Activated CD8-positive, alpha-beta T cell treated with anti-CD3 and anti-CD28 coated beads for 36 hours (primary cell): ENCODE measurements at regions not wholly inside any gene's neighbourhood (a gene's known extent, or its start where the extent isn't known, plus 50 kb on each side); places are given as distances from the start of the nearest gene placed in this dataset.

Experiments used
- ATAC-seq: fragments of 200-7000 bp; cut with Tn5 transposase; one replicate; pipeline ENCODE4 v1.10.0; 2021; ENCODE audit warnings: mild to moderate bottlenecking, moderate library complexity
- CTCF ChIA-PET: fragments of 350-600 bp; sonication (Branson Sonifier 250); formaldehyde crosslinking; loops from one replicate; lab custom pipeline; 2021; ENCODE audit warnings: antibody characterized with exemption; lab: Charles Lee
- POLR2A ChIA-PET: fragments of 350-600 bp; sonication (Branson Sonifier 250); formaldehyde crosslinking; loops from one replicate; lab custom pipeline; 2021; ENCODE audit warnings: antibody characterized with exemption; lab: Charles Lee
- DNase-seq: peaks from one replicate; pipeline ENCODE4 v3.0.0-alpha.2; 2020
- H3K27ac Mint-ChIP-seq: one replicate; pipeline ENCODE4 v1.8.0; 2021; ENCODE audit warnings: mild to moderate bottlenecking, mixed read lengths
- H3K27me3 Mint-ChIP-seq: one replicate; pipeline ENCODE4 v1.8.0; 2021; ENCODE audit warnings: mixed read lengths
- H3K36me3 Mint-ChIP-seq: one replicate; pipeline ENCODE4 v1.8.0; 2021; ENCODE audit warnings: low read depth, mixed read lengths
- H3K4me1 Mint-ChIP-seq: one replicate; pipeline ENCODE4 v1.8.0; 2021; ENCODE audit warnings: low read depth, mixed read lengths
- H3K4me3 Mint-ChIP-seq: one replicate; pipeline ENCODE4 v1.8.0; 2021; ENCODE audit warnings: mild to moderate bottlenecking, moderate library complexity, mixed read lengths
- H3K9me3 Mint-ChIP-seq: one replicate; pipeline ENCODE4 v1.8.0; 2021; ENCODE audit warnings: mixed read lengths
- CTCF ChIP-seq: fragments of 200-600 bp; IDR thresholded peaks from one replicate; pipeline ENCODE4 v1.8.0; 2022; ENCODE audit warnings: antibody characterized with exemption, mild to moderate bottlenecking
- intact Hi-C: fragments of 100-400 bp; cut with micrococcal nuclease; formaldehyde crosslinking; loops from one replicate; pipeline ENCODE4 v1.10.0; 2022

GRCh38 chr1:213371847-213372619 lies 321.0 kb downstream of the RPS6KC1 start:
- ChIA-PET CTCF (interaction anchor here (0.7 to 1.2 kb wide), 2 partner anchors 13 to 669 kb away, joined by 3 read pairs; no protein-coding TSS in a partner anchor), POLR2A (no interaction called here)
- TF ChIP-seq CTCF = no peak
- intact Hi-C loops = no loop called here
- ATAC-seq (no peak), DNase-seq (no peak)
- Mint-ChIP-seq H3K27me3 (peaks cover 3% of the 10 kb centered on the region), H3K27ac (no peak overlapping the region), H3K9me3 (no peaks in the 10 kb centered on the region), H3K4me1 (no peaks in the 10 kb centered on the region), H3K36me3 (no peaks in the 10 kb centered on the region), H3K4me3 (no peak overlapping the region)

- H3K27me3 Mint-ChIP-seq = peaks cover 3% of the 10 kb centered on the region
- ChIA-PET POLR2A (no interaction called here), CTCF (interaction anchor here (0.8 to 1.7 kb wide), 2 partner anchors 9 to 887 kb away, joined by 3 to 4 read pairs; no protein-coding TSS in a partner anchor)
- H3K4me1 Mint-ChIP-seq = no peaks in the 10 kb centered on the region
- DNase-seq (peak; percentile 70), ATAC-seq (peak; percentile 62)
- peak; percentile 91 for TF ChIP-seq CTCF
- intact Hi-C loops = no loop called here
- no peak overlapping the region for H3K4me3 Mint-ChIP-seq
- H3K36me3 Mint-ChIP-seq = no peaks in the 10 kb centered on the region
- H3K27ac Mint-ChIP-seq = no peak overlapping the region
- no peaks in the 10 kb centered on the region for H3K9me3 Mint-ChIP-seq
Measured at GRCh38 chr1:213374369-213374768, 323.3 kb downstream of the RPS6KC1 start.

GRCh38 chr1:213375002-213375401 lies 324.0 kb downstream of the RPS6KC1 start:
- Mint-ChIP-seq H3K27ac (no peak overlapping the region), H3K4me3 (no peak overlapping the region), H3K4me1 (no peaks in the 10 kb centered on the region), H3K9me3 (no peaks in the 10 kb centered on the region), H3K36me3 (no peaks in the 10 kb centered on the region), H3K27me3 (peaks cover 3% of the 10 kb centered on the region)
- TF ChIP-seq CTCF = no peak
- POLR2A ChIA-PET = no interaction called here
- CTCF ChIA-PET = interaction anchor here (1.7 kb wide), 1 partner anchor 886 kb away, joined by 4 read pairs; no protein-coding TSS in a partner anchor
- DNase-seq (no peak), ATAC-seq (no peak)
- intact Hi-C loops = no loop called here

GRCh38 chr1:213376862-213377372 lies 325.9 kb downstream of the RPS6KC1 start:
- Mint-ChIP-seq H3K36me3 (no peaks in the 10 kb centered on the region), H3K4me1 (no peaks in the 10 kb centered on the region), H3K9me3 (no peaks in the 10 kb centered on the region), H3K4me3 (no peak overlapping the region), H3K27me3 (peaks cover 3% of the 10 kb centered on the region), H3K27ac (no peak overlapping the region)
- ChIA-PET POLR2A (interaction anchor here (0.9 kb wide), 1 partner anchor 52 kb away, joined by 3 read pairs; no protein-coding TSS in a partner anchor), CTCF (no interaction called here)
- ATAC-seq (no peak), DNase-seq (no peak)
- intact Hi-C loops = no loop called here
- no peak for TF ChIP-seq CTCF

- Mint-ChIP-seq H3K4me3 (no peak overlapping the region), H3K36me3 (no peaks in the 10 kb centered on the region), H3K9me3 (peaks cover 2% of the 10 kb centered on the region), H3K27me3 (peaks cover 2% of the 10 kb centered on the region), H3K27ac (no peak overlapping the region), H3K4me1 (no peaks in the 10 kb centered on the region)
- ATAC-seq = no peak
- intact Hi-C loops = no loop called here
- POLR2A ChIA-PET = no interaction called here
- DNase-seq = no peak
- no peak for TF ChIP-seq CTCF
- CTCF ChIA-PET = no interaction called here
Measured at GRCh38 chr1:213380865-213381264, 329.8 kb downstream of the RPS6KC1 start.
